ENCODE measurements at regions not wholly inside any gene's neighbourhood (a gene's known extent, or its start where the extent isn't known, plus 50 kb on each side); places are given as distances from the start of the nearest gene placed in this dataset.

DNA sequence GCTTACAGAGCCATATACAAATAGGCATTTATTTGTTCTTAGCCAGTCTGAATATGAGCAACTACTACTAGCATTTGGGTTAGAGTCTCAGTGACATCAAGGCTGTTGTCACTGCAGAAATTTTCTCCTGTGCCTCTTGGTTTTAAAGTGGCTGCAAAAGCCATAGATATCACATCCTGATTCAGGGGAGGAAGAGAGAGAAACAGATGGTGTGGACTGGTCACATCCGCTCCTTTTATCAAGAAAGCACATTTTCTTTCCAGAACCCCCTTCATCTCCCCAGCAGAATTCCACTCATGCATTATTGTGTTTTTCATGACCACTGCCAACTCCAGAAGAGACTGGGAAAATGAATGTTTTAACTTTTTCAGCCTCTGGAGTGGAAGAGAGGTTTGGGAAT is 69.8 kb downstream of the PTTG1 start:
- TF ChIP-seq POLR2A (IDR thresholded peaks at IDR 0.05) = no peak
- TF ChIP-seq, protein P1, sequence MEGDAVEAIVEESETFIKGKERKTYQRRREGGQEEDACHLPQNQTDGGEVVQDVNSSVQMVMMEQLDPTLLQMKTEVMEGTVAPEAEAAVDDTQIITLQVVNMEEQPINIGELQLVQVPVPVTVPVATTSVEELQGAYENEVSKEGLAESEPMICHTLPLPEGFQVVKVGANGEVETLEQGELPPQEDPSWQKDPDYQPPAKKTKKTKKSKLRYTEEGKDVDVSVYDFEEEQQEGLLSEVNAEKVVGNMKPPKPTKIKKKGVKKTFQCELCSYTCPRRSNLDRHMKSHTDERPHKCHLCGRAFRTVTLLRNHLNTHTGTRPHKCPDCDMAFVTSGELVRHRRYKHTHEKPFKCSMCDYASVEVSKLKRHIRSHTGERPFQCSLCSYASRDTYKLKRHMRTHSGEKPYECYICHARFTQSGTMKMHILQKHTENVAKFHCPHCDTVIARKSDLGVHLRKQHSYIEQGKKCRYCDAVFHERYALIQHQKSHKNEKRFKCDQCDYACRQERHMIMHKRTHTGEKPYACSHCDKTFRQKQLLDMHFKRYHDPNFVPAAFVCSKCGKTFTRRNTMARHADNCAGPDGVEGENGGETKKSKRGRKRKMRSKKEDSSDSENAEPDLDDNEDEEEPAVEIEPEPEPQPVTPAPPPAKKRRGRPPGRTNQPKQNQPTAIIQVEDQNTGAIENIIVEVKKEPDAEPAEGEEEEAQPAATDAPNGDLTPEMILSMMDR (IDR thresholded peaks at IDR 0.05) = no peak
